H9 (cell line): ENCODE measurements at regions not wholly inside any gene's neighbourhood (a gene's known extent, or its start where the extent isn't known, plus 50 kb on each side); places are given as distances from the start of the nearest gene placed in this dataset.

Experiments used
- DNase-seq: peaks from one replicate; pipeline ENCODE4 v3.0.0-alpha.2; 2017
- H2AFZ ChIP-seq: one replicate; pipeline ENCODE4 v1.6.1; 2013; ENCODE audit warnings: mild to moderate bottlenecking, low read length, control low read depth, moderate library complexity
- H2AK5ac ChIP-seq: 2 replicates; pipeline ENCODE4 v1.6.1; 2013; ENCODE audit warnings: low read length, control low read depth, mixed read lengths; ENCODE audit not compliant: insufficient read length
- H2BK120ac ChIP-seq: one replicate; pipeline ENCODE4 v1.6.1; 2013; ENCODE audit warnings: low read depth, mild to moderate bottlenecking, low read length, control low read depth, inconsistent platforms; ENCODE audit not compliant: poor library complexity, severe bottlenecking
- H2BK12ac ChIP-seq: 2 replicates; pipeline ENCODE4 v1.6.1; 2013; ENCODE audit warnings: low read length, control low read depth, mixed read lengths, low read depth; ENCODE audit not compliant: insufficient read length
- H2BK15ac ChIP-seq: 2 replicates; pipeline ENCODE4 v1.6.1; 2013; ENCODE audit warnings: low read depth, low read length, control low read depth
- H2BK20ac ChIP-seq: one replicate; pipeline ENCODE4 v1.6.1; 2013; ENCODE audit warnings: low read depth, mild to moderate bottlenecking, low read length, control low read depth, inconsistent platforms; ENCODE audit not compliant: poor library complexity, severe bottlenecking
- H2BK5ac ChIP-seq: 2 replicates; pipeline ENCODE4 v1.6.1; 2013; ENCODE audit warnings: low read length, control low read depth, mixed read lengths; ENCODE audit not compliant: insufficient read length
- H3K14ac ChIP-seq: 2 replicates; pipeline ENCODE4 v1.6.1; 2013; ENCODE audit warnings: low read length, control low read depth; ENCODE audit not compliant: insufficient read depth
- H3K18ac ChIP-seq: 2 replicates; pipeline ENCODE4 v1.6.1; 2013; ENCODE audit warnings: low read depth, mild to moderate bottlenecking, mixed read lengths, low read length, control low read depth; ENCODE audit not compliant: insufficient read length
- H3K23ac ChIP-seq: 2 replicates; pipeline ENCODE4 v1.6.1; 2013; ENCODE audit warnings: low read length, control low read depth, mixed read lengths, low read depth; ENCODE audit not compliant: insufficient read length
- H3K23me2 ChIP-seq: 2 replicates; pipeline ENCODE4 v1.6.1; 2013; ENCODE audit warnings: low read depth, mild to moderate bottlenecking, mixed read lengths, low read length, control low read depth; ENCODE audit not compliant: insufficient read length, poor library complexity, severe bottlenecking
- H3K27ac ChIP-seq: 2 replicates; pipeline ENCODE4 v1.5.1; 2013; ENCODE audit warnings: low read length, control low read depth, mixed read lengths, low read depth; ENCODE audit not compliant: insufficient read length
- H3K27me3 ChIP-seq: 2 replicates; pipeline ENCODE4 v1.6.1; 2013; ENCODE audit warnings: low read length, control low read depth, inconsistent platforms; ENCODE audit not compliant: insufficient read depth
- H3K4ac ChIP-seq: 2 replicates; pipeline ENCODE4 v1.6.1; 2013; ENCODE audit warnings: low read depth, mild to moderate bottlenecking, control low read depth, inconsistent platforms, low read length, moderate library complexity
- H3K4me1 ChIP-seq: 2 replicates; pipeline ENCODE4 v1.6.1; 2013; ENCODE audit warnings: low read length, control low read depth, inconsistent platforms; ENCODE audit not compliant: insufficient read depth
- H3K4me2 ChIP-seq: 2 replicates; pipeline ENCODE4 v1.6.1; 2013; ENCODE audit warnings: low read length, control low read depth, mixed read lengths; ENCODE audit not compliant: insufficient read length, insufficient read depth
- H3K56ac ChIP-seq: 2 replicates; pipeline ENCODE4 v1.6.1; 2013; ENCODE audit warnings: low read depth, mild to moderate bottlenecking, mixed read lengths, low read length, control low read depth; ENCODE audit not compliant: insufficient read length
- H3K79me1 ChIP-seq: 2 replicates; pipeline ENCODE4 v1.6.1; 2013; ENCODE audit warnings: low read depth, mild to moderate bottlenecking, moderate library complexity, low read length, control low read depth, inconsistent platforms; ENCODE audit not compliant: insufficient read depth, poor library complexity, severe bottlenecking
- H3K79me2 ChIP-seq: 2 replicates; pipeline ENCODE4 v1.6.1; 2013; ENCODE audit warnings: low read length, control low read depth, inconsistent platforms; ENCODE audit not compliant: insufficient read depth
- H3K9ac ChIP-seq: 2 replicates; pipeline ENCODE4 v1.6.1; 2013; ENCODE audit warnings: low read length, control low read depth, mixed read lengths; ENCODE audit not compliant: insufficient read length; ENCODE audit errors: extremely low read depth
- H3K9me3 ChIP-seq: one replicate; pipeline ENCODE4 v1.6.1; 2013; ENCODE audit warnings: low read depth, low read length, inconsistent platforms; ENCODE audit not compliant: control insufficient read depth
- H3T11ph ChIP-seq: one replicate; pipeline ENCODE4 v1.6.1; 2013; ENCODE audit warnings: mild to moderate bottlenecking, low read length, control low read depth, inconsistent platforms
- H4K20me1 ChIP-seq: one replicate; pipeline ENCODE4 v1.6.1; 2013; ENCODE audit not compliant: control insufficient read depth, insufficient read length, insufficient read depth
- H4K5ac ChIP-seq: 2 replicates; pipeline ENCODE4 v1.6.1; 2013; ENCODE audit warnings: low read depth, mild to moderate bottlenecking, mixed read lengths, low read length, control low read depth; ENCODE audit not compliant: insufficient read length
- H4K8ac ChIP-seq: replicated peaks from 2 replicates; pipeline ENCODE4 v1.6.1; 2013; ENCODE audit warnings: low read length, control low read depth, mixed read lengths, low read depth; ENCODE audit not compliant: insufficient read length
- H4K91ac ChIP-seq: 2 replicates; pipeline ENCODE4 v1.6.1; 2013; ENCODE audit warnings: low read depth, mild to moderate bottlenecking, moderate library complexity, mixed read lengths, low read length, control low read depth; ENCODE audit not compliant: insufficient read length
- H3K27ac Mint-ChIP-seq, 3 experiments: 2 replicates in 2 of 3; 3 replicates in 1 of 3; pipeline ENCODE4 v1.8.0; 2020 to 2021; ENCODE audit warnings: mixed read lengths in 3 of 3, mild to moderate bottlenecking in 1 of 3, moderate library complexity in 1 of 3
- H3K27me3 Mint-ChIP-seq: 2 replicates; pipeline ENCODE4 v1.8.0; 2021; ENCODE audit warnings: low read depth, mild to moderate bottlenecking, moderate library complexity, mixed read lengths
- H3K36me3 Mint-ChIP-seq, 3 experiments: 2 replicates in 2 of 3; 3 replicates in 1 of 3; pipeline ENCODE4 v1.8.0; 2020 to 2021; ENCODE audit warnings: low read depth in 3 of 3, mixed read lengths in 3 of 3; ENCODE audit not compliant: insufficient read depth in 1 of 3
- H3K4me1 Mint-ChIP-seq, 2 experiments: 2 replicates each; pipeline ENCODE4 v1.8.0; 2020; ENCODE audit warnings: mixed read lengths in 2 of 2
- H3K4me3 Mint-ChIP-seq, 2 experiments: 2 replicates in 1 of 2; 3 replicates in 1 of 2; pipeline ENCODE4 v1.8.0; 2020 to 2021; ENCODE audit warnings: mild to moderate bottlenecking in 2 of 2, mixed read lengths in 2 of 2, moderate library complexity in 1 of 2
- H3K9me3 Mint-ChIP-seq, 2 experiments: 2 replicates in 1 of 2; 3 replicates in 1 of 2; pipeline ENCODE4 v1.8.0; 2020; ENCODE audit warnings: mild to moderate bottlenecking in 2 of 2, mixed read lengths in 2 of 2, moderate library complexity in 1 of 2
- CTCF ChIP-seq: fragments of 200-600 bp; sonication (generic); conservative IDR thresholded peaks from 3 replicates; pipeline ENCODE4 v1.8.0; 2021; ENCODE audit warnings: antibody characterized with exemption, mild to moderate bottlenecking
- WGBS: extraction: QIAGEN DNeasy Blood & Tissue Kit; methylation state at CpG from one replicate; pipeline ENCODE4 v1.1.7; 2013; ENCODE audit warnings: missing lambda C conversion rate, low lambda C conversion rate, mixed read lengths; ENCODE audit not compliant: insufficient read length; ENCODE audit errors: extremely low coverage; 5-methylcytosine and 5-hydroxymethylcytosine counted together

GRCh38 chr5:152083231-152083630 is 158.6 kb upstream of the GLRA1 start:
- no peaks in the 10 kb centered on the region for H3K9me3 Mint-ChIP-seq
- no peak overlapping the region for H3K27ac Mint-ChIP-seq
- no peak overlapping the region for H2BK5ac ChIP-seq
- no peak overlapping the region for H3K9ac ChIP-seq
- H3K79me1 ChIP-seq = no peaks in the 10 kb centered on the region
- H4K20me1 ChIP-seq = no peaks in the 10 kb centered on the region
- no peak overlapping the region for H4K5ac ChIP-seq
- no peak overlapping the region for H2AFZ ChIP-seq
- peaks cover 6% of the 10 kb centered on the region for H3K27me3 Mint-ChIP-seq
- no CpG with 5 or more reads among the region's 4 CpGs for WGBS
- no peaks in the 10 kb centered on the region for H3K9me3 ChIP-seq
- H3K4me3 Mint-ChIP-seq = no peak overlapping the region
- no peak overlapping the region for H2AK5ac ChIP-seq
- H3K56ac ChIP-seq = no peak overlapping the region
- H3K27me3 ChIP-seq = no peaks in the 10 kb centered on the region
- no peak overlapping the region for H2BK120ac ChIP-seq
- no peaks in the 10 kb centered on the region for H3K79me2 ChIP-seq
- H3K36me3 Mint-ChIP-seq = no peaks in the 10 kb centered on the region
- no peak overlapping the region for H3T11ph ChIP-seq
- H2BK20ac ChIP-seq = no peak overlapping the region
- H3K27ac ChIP-seq = no peak overlapping the region
- H2BK12ac ChIP-seq = no peak overlapping the region
- no peak overlapping the region for H4K91ac ChIP-seq
- H3K4me2 ChIP-seq = no peak overlapping the region
- H3K4me1 ChIP-seq = no peaks in the 10 kb centered on the region
- no peak overlapping the region for H3K4ac ChIP-seq
- no peak for TF ChIP-seq CTCF
- no peak overlapping the region for H3K23ac ChIP-seq
- H3K18ac ChIP-seq = no peak overlapping the region
- H3K23me2 ChIP-seq = no peaks in the 10 kb centered on the region
- no peak overlapping the region for H3K14ac ChIP-seq
- no peak overlapping the region for H2BK15ac ChIP-seq
- H4K8ac ChIP-seq = no peak overlapping the region
- DNase-seq = no peak
- peaks cover 0 to 4% of the 10 kb centered on the region in 2 experiments; a peak in 1 of 4 replicates for H3K4me1 Mint-ChIP-seq
